ENCODE measurements at regions not wholly inside any gene's neighbourhood (a gene's known extent, or its start where the extent isn't known, plus 50 kb on each side); places are given as distances from the start of the nearest gene placed in this dataset.

GRCh38 chr10:33919244-33919643 lies 584.8 kb upstream of the NRP1 start:
- Histone ChIP-seq H3K9ac (ENCODE audit: low read depth, low read length) (no peak overlapping the region), H3K4me2 (ENCODE audit: insufficient read depth, low read length) (no peak overlapping the region), H3K27ac (ENCODE audit: low read length) (no peak overlapping the region), H2AFZ (ENCODE audit: low read depth, low read length) (no peak overlapping the region), H3K79me2 (ENCODE audit: insufficient read depth, low read length) (no peaks in the 10 kb centered on the region), H3K27me3 (ENCODE audit: insufficient read depth, low read length, poor library complexity) (no peaks in the 10 kb centered on the region), H3K4me1 (ENCODE audit: insufficient read depth, low read length) (no peaks in the 10 kb centered on the region), H4K20me1 (ENCODE audit: insufficient read depth, low read length) (no peaks in the 10 kb centered on the region), H3K4me3 (ENCODE audit: low read depth in 1 of 2, low read length in 2 of 2) (no peak overlapping the region), H3K9me3 (ENCODE audit: insufficient read depth, low read length, severe bottlenecking) (no peaks in the 10 kb centered on the region), H3K36me3 (ENCODE audit: insufficient read depth, low read length) (no peaks in the 10 kb centered on the region)
- no peak for DNase-seq
- no peak for ATAC-seq (ENCODE audit: insufficient read depth, low read depth)
- no peak for TF ChIP-seq CTCF (IDR thresholded peaks at IDR 0.05; ENCODE audit: borderline replicate concordance, extremely low read depth, low read length, poor library complexity, severe bottlenecking)
- no peak for TF ChIP-seq EZH2 (IDR thresholded peaks at IDR 0.05; ENCODE audit: borderline replicate concordance, low read depth, low read length, severe bottlenecking)

GRCh38 chr10:33917069-33917780 lies 582.8 kb upstream of the NRP1 start:
- Histone ChIP-seq H3K27ac (ENCODE audit: low read length) (no peak overlapping the region), H3K36me3 (ENCODE audit: insufficient read depth, low read length) (no peaks in the 10 kb centered on the region), H2AFZ (ENCODE audit: low read depth, low read length) (no peak overlapping the region), H4K20me1 (ENCODE audit: insufficient read depth, low read length) (no peaks in the 10 kb centered on the region), H3K79me2 (ENCODE audit: insufficient read depth, low read length) (no peaks in the 10 kb centered on the region), H3K9ac (ENCODE audit: low read depth, low read length) (no peak overlapping the region), H3K27me3 (ENCODE audit: insufficient read depth, low read length, poor library complexity) (no peaks in the 10 kb centered on the region), H3K4me2 (ENCODE audit: insufficient read depth, low read length) (no peak overlapping the region), H3K4me3 (ENCODE audit: low read depth in 1 of 2, low read length in 2 of 2) (no peak overlapping the region), H3K9me3 (ENCODE audit: insufficient read depth, low read length, severe bottlenecking) (no peaks in the 10 kb centered on the region), H3K4me1 (ENCODE audit: insufficient read depth, low read length) (no peaks in the 10 kb centered on the region)
- ATAC-seq (ENCODE audit: insufficient read depth, low read depth) (no peak), DNase-seq (no peak)
- TF ChIP-seq EZH2 (IDR thresholded peaks at IDR 0.05; ENCODE audit: borderline replicate concordance, low read depth, low read length, severe bottlenecking) (no peak), CTCF (IDR thresholded peaks at IDR 0.05; ENCODE audit: borderline replicate concordance, extremely low read depth, low read length, poor library complexity, severe bottlenecking) (no peak)

- no peaks in the 10 kb centered on the region for H4K20me1 ChIP-seq (ENCODE audit: insufficient read depth, low read length)
- TF ChIP-seq CTCF (IDR thresholded peaks at IDR 0.05; ENCODE audit: borderline replicate concordance, extremely low read depth, low read length, poor library complexity, severe bottlenecking) (no peak), EZH2 (IDR thresholded peaks at IDR 0.05; ENCODE audit: borderline replicate concordance, low read depth, low read length, severe bottlenecking) (no peak)
- no peaks in the 10 kb centered on the region for H3K36me3 ChIP-seq (ENCODE audit: insufficient read depth, low read length)
- no peak overlapping the region for H3K9ac ChIP-seq (ENCODE audit: low read depth, low read length)
- H3K4me1 ChIP-seq (ENCODE audit: insufficient read depth, low read length), result no peaks in the 10 kb centered on the region
- H3K27ac ChIP-seq (ENCODE audit: low read length), result no peak overlapping the region
- no peak overlapping the region for H2AFZ ChIP-seq (ENCODE audit: low read depth, low read length)
- no peaks in the 10 kb centered on the region for H3K79me2 ChIP-seq (ENCODE audit: insufficient read depth, low read length)
- DNase-seq, result no peak
- no peaks in the 10 kb centered on the region for H3K9me3 ChIP-seq (ENCODE audit: insufficient read depth, low read length, severe bottlenecking)
- H3K27me3 ChIP-seq (ENCODE audit: insufficient read depth, low read length, poor library complexity), result no peaks in the 10 kb centered on the region
- ATAC-seq (ENCODE audit: insufficient read depth, low read depth), result no peak
- no peak overlapping the region for H3K4me3 ChIP-seq (ENCODE audit: low read depth in 1 of 2, low read length in 2 of 2)
- no peak overlapping the region for H3K4me2 ChIP-seq (ENCODE audit: insufficient read depth, low read length)
Observed at GRCh38 chr10:33914746-33915145, 580.3 kb upstream of the NRP1 start.
